Spleen (tissue), 7 donors: ENCODE measurements at regions not wholly inside any gene's neighbourhood (a gene's known extent, or its start where the extent isn't known, plus 50 kb on each side); places are given as distances from the start of the nearest gene placed in this dataset.
"Not testable (repeated sequence)": the region's sequence is repeated elsewhere in the genome, so short reads cannot be mapped to it uniquely, and the experiment has no call there.

ENCODE experiments used
- CTCF ChIP-seq, 11 experiments: fragments of 200-600 bp in 7 of 11; fragments of 450-650 bp in 4 of 11; sonication (generic) in 4 of 11; IDR thresholded peaks in 8 of 11; conservative IDR thresholded peaks in 3 of 11; 1 replicate in 7 of 11; 2 replicates in 4 of 11; pipeline versions ENCODE4 v1.4.0 to v1.8.0; 2016 to 2021; ENCODE audit warnings: antibody characterized with exemption in 11 of 11, inconsistent platforms in 4 of 11, mild to moderate bottlenecking in 1 of 11
- POLR2A ChIP-seq, 3 donors: fragments of 450-650 bp; IDR thresholded peaks; one replicate each; pipeline ENCODE4 v1.5.1; 2017; ENCODE audit warnings: antibody characterized with exemption in 3 of 3, mild to moderate bottlenecking in 1 of 3
- POLR2AphosphoS5 ChIP-seq, 3 donors: sonication (generic); formaldehyde crosslinking; IDR thresholded peaks; one replicate each; pipeline ENCODE4 v1.5.1; 2017; ENCODE audit warnings: antibody characterized with exemption in 3 of 3
- donor health status: DM: no; HTN: no; CAD: no; lungs with moderate emphysema.
- donor health status: DM: no; HTN: no; CAD: no.
- donor health status: DM: no; HTN: no; CAD: no.

- TF ChIP-seq CTCF (IDR thresholded peaks at IDR 0.05 in 8 of 11, conservative IDR thresholded peaks at IDR 0.05 in 3 of 11); POLR2A (IDR thresholded peaks at IDR 0.05); POLR2AphosphoS5 (IDR thresholded peaks at IDR 0.05): not testable (repeated sequence)
Measured at GRCh38 chr13:24591697-24592096, 79.1 kb upstream of the PARP4 start.
